COLO668 (cell line): ENCODE measurements at regions not wholly inside any gene's neighbourhood (a gene's known extent, or its start where the extent isn't known, plus 50 kb on each side); places are given as distances from the start of the nearest gene placed in this dataset.
"Not testable (repeated sequence)": the region's sequence is repeated elsewhere in the genome, so short reads cannot be mapped to it uniquely, and the experiment has no call there.

Source experiments
- DNase-seq: peaks from one replicate; lab custom pipeline; 2025; ENCODE audit not compliant: unreplicated experiment; lab: John Stamatoyannopoulos, UW

- DNase-seq: no peak
Measured at GRCh38 chrX:80929251-80929650, 119.6 kb upstream of the BRWD3 start.

GRCh38 chrX:80917919-80918318 is 108.2 kb upstream of the BRWD3 start:
- DNase-seq: no peak

GRCh38 chrX:80912351-80912750 is 102.7 kb upstream of the BRWD3 start:
- not testable (repeated sequence) for DNase-seq

- DNase-seq: no peak
Measured at GRCh38 chrX:80879916-80880315, 70.2 kb upstream of the BRWD3 start.

GRCh38 chrX:80879143-80879542 is 69.5 kb upstream of the BRWD3 start:
- peak; percentile 27 for DNase-seq

- no peak for DNase-seq
Measured at GRCh38 chrX:80876877-80877276, 67.2 kb upstream of the BRWD3 start.
